Testis (tissue), 2 donors: ENCODE measurements at regions not wholly inside any gene's neighbourhood (a gene's known extent, or its start where the extent isn't known, plus 50 kb on each side); places are given as distances from the start of the nearest gene placed in this dataset.

Source experiments
- DNase-seq: peaks from one replicate; pipeline ENCODE4 v3.0.0-alpha.2; 2019
- H3K27ac ChIP-seq, 2 donors: fragments of 200-600 bp; sonication (generic); one replicate each; pipeline ENCODE4 v1.5.1; 2019
- H3K27me3 ChIP-seq: fragments of 200-600 bp; sonication (generic); one replicate; pipeline ENCODE4 v1.5.1; 2019
- H3K36me3 ChIP-seq: fragments of 200-600 bp; sonication (generic); one replicate; pipeline ENCODE4 v1.5.1; 2017; ENCODE audit warnings: low read depth; ENCODE audit errors: missing control alignments
- H3K4me1 ChIP-seq: fragments of 200-600 bp; sonication (generic); one replicate; pipeline ENCODE4 v1.5.1; 2019
- H3K4me3 ChIP-seq, 2 donors: fragments of 200-600 bp; sonication (generic); one replicate each; pipeline ENCODE4 v1.5.1; 2017 to 2019
- H3K9me3 ChIP-seq: fragments of 200-600 bp; sonication (generic); one replicate; pipeline ENCODE4 v1.5.1; 2017
- CTCF ChIP-seq, 3 experiments: fragments of 450-650 bp in 2 of 3; fragments of 200-600 bp in 1 of 3; sonication (generic) in 1 of 3; IDR thresholded peaks; one replicate each; pipeline ENCODE4 v1.5.1; 2016 to 2019; ENCODE audit warnings: antibody characterized with exemption in 3 of 3, mild to moderate bottlenecking in 2 of 3, moderate library complexity in 1 of 3
- POLR2A ChIP-seq: fragments of 450-650 bp; IDR thresholded peaks from one replicate; pipeline ENCODE4 v1.6.1; 2017; ENCODE audit warnings: antibody characterized with exemption, mild to moderate bottlenecking, moderate library complexity
- WGBS, 2 donors: methylation state at CpG; one replicate each; pipeline ENCODE4 v1.1.5; 2018; 5-methylcytosine and 5-hydroxymethylcytosine counted together
- intact Hi-C: fragments of 100-400 bp; cut with DNase I; formaldehyde crosslinking; loops from one replicate; pipeline ENCODE4 v1.15.1; 2023; ENCODE audit warnings: low total_unique reads

GRCh38 chr19:30634996-30635975, 263.1 kb downstream of the ZNF536 start:
- 90 to 92% methylated on average over 19 to 20 of the region's 20 CpGs for WGBS, 2 donors
- Histone ChIP-seq H3K27ac (no peak overlapping the region), H3K9me3 (no peaks in the 10 kb centered on the region), H3K36me3 (no peaks in the 10 kb centered on the region), H3K4me1 (no peaks in the 10 kb centered on the region), H3K27me3 (no peaks in the 10 kb centered on the region), H3K4me3 (no peak overlapping the region)
- no peak for TF ChIP-seq CTCF (IDR thresholded peaks at IDR 0.05)
- TF ChIP-seq POLR2A: no peak
- intact Hi-C loops: no loop called here
- DNase-seq: no peak

GRCh38 chr19:30634131-30634830, 262.1 kb downstream of the ZNF536 start:
- 81 to 82% methylated on average over 19 of the region's 19 CpGs for WGBS, 2 donors
- no peak overlapping the region for H3K27ac ChIP-seq
- no peaks in the 10 kb centered on the region for H3K36me3 ChIP-seq
- TF ChIP-seq POLR2A (no peak), CTCF (IDR thresholded peaks at IDR 0.05) (no peak)
- H3K4me3 ChIP-seq: no peak overlapping the region
- DNase-seq: no peak
- intact Hi-C loops: no loop called here
- peaks cover 5% of the 10 kb centered on the region for H3K4me1 ChIP-seq
- H3K9me3 ChIP-seq: no peaks in the 10 kb centered on the region
- no peaks in the 10 kb centered on the region for H3K27me3 ChIP-seq

- no peaks in the 10 kb centered on the region for H3K27me3 ChIP-seq
- DNase-seq: no peak
- no peaks in the 10 kb centered on the region for H3K36me3 ChIP-seq
- WGBS, 2 donors: 87 to 88% methylated on average over 11 to 12 of the region's 12 CpGs
- no peaks in the 10 kb centered on the region for H3K9me3 ChIP-seq
- H3K4me3 ChIP-seq: no peak overlapping the region
- peaks cover 5% of the 10 kb centered on the region for H3K4me1 ChIP-seq
- H3K27ac ChIP-seq: no peak overlapping the region
- intact Hi-C loops: no loop called here
- no peak for TF ChIP-seq POLR2A
- no peak for TF ChIP-seq CTCF (IDR thresholded peaks at IDR 0.05)
These were observed 258.8 kb downstream of the ZNF536 start for GRCh38 chr19:30631033-30631370.

GRCh38 chr19:30630289-30631032, 258.3 kb downstream of the ZNF536 start:
- DNase-seq: no peak
- Histone ChIP-seq H3K9me3 (no peaks in the 10 kb centered on the region), H3K36me3 (no peaks in the 10 kb centered on the region), H3K4me3 (no peak overlapping the region), H3K27me3 (no peaks in the 10 kb centered on the region), H3K27ac (no peak overlapping the region), H3K4me1 (peaks cover 5% of the 10 kb centered on the region)
- 53 to 62% methylated on average over 9 to 14 of the region's 14 CpGs for WGBS, 2 donors
- no peak for TF ChIP-seq CTCF (IDR thresholded peaks at IDR 0.05)
- TF ChIP-seq POLR2A: no peak
- intact Hi-C loops: no loop called here
